H9 (cell line): ENCODE measurements at regions not wholly inside any gene's neighbourhood (a gene's known extent, or its start where the extent isn't known, plus 50 kb on each side); places are given as distances from the start of the nearest gene placed in this dataset.

ENCODE experiments used
- DNase-seq: peaks from one replicate; pipeline ENCODE4 v3.0.0-alpha.2; 2017
- H2AFZ ChIP-seq: one replicate; pipeline ENCODE4 v1.6.1; 2013; ENCODE audit warnings: mild to moderate bottlenecking, low read length, control low read depth, moderate library complexity
- H2AK5ac ChIP-seq: 2 replicates; pipeline ENCODE4 v1.6.1; 2013; ENCODE audit warnings: low read length, control low read depth, mixed read lengths; ENCODE audit not compliant: insufficient read length
- H2BK120ac ChIP-seq: one replicate; pipeline ENCODE4 v1.6.1; 2013; ENCODE audit warnings: low read depth, mild to moderate bottlenecking, low read length, control low read depth, inconsistent platforms; ENCODE audit not compliant: poor library complexity, severe bottlenecking
- H2BK12ac ChIP-seq: 2 replicates; pipeline ENCODE4 v1.6.1; 2013; ENCODE audit warnings: low read length, control low read depth, mixed read lengths, low read depth; ENCODE audit not compliant: insufficient read length
- H2BK15ac ChIP-seq: 2 replicates; pipeline ENCODE4 v1.6.1; 2013; ENCODE audit warnings: low read depth, low read length, control low read depth
- H2BK20ac ChIP-seq: one replicate; pipeline ENCODE4 v1.6.1; 2013; ENCODE audit warnings: low read depth, mild to moderate bottlenecking, low read length, control low read depth, inconsistent platforms; ENCODE audit not compliant: poor library complexity, severe bottlenecking
- H2BK5ac ChIP-seq: 2 replicates; pipeline ENCODE4 v1.6.1; 2013; ENCODE audit warnings: low read length, control low read depth, mixed read lengths; ENCODE audit not compliant: insufficient read length
- H3K14ac ChIP-seq: 2 replicates; pipeline ENCODE4 v1.6.1; 2013; ENCODE audit warnings: low read length, control low read depth; ENCODE audit not compliant: insufficient read depth
- H3K18ac ChIP-seq: 2 replicates; pipeline ENCODE4 v1.6.1; 2013; ENCODE audit warnings: low read depth, mild to moderate bottlenecking, mixed read lengths, low read length, control low read depth; ENCODE audit not compliant: insufficient read length
- H3K23ac ChIP-seq: 2 replicates; pipeline ENCODE4 v1.6.1; 2013; ENCODE audit warnings: low read length, control low read depth, mixed read lengths, low read depth; ENCODE audit not compliant: insufficient read length
- H3K23me2 ChIP-seq: 2 replicates; pipeline ENCODE4 v1.6.1; 2013; ENCODE audit warnings: low read depth, mild to moderate bottlenecking, mixed read lengths, low read length, control low read depth; ENCODE audit not compliant: insufficient read length, poor library complexity, severe bottlenecking
- H3K27ac ChIP-seq: 2 replicates; pipeline ENCODE4 v1.5.1; 2013; ENCODE audit warnings: low read length, control low read depth, mixed read lengths, low read depth; ENCODE audit not compliant: insufficient read length
- H3K27me3 ChIP-seq: 2 replicates; pipeline ENCODE4 v1.6.1; 2013; ENCODE audit warnings: low read length, control low read depth, inconsistent platforms; ENCODE audit not compliant: insufficient read depth
- H3K4ac ChIP-seq: 2 replicates; pipeline ENCODE4 v1.6.1; 2013; ENCODE audit warnings: low read depth, mild to moderate bottlenecking, control low read depth, inconsistent platforms, low read length, moderate library complexity
- H3K4me1 ChIP-seq: 2 replicates; pipeline ENCODE4 v1.6.1; 2013; ENCODE audit warnings: low read length, control low read depth, inconsistent platforms; ENCODE audit not compliant: insufficient read depth
- H3K4me2 ChIP-seq: 2 replicates; pipeline ENCODE4 v1.6.1; 2013; ENCODE audit warnings: low read length, control low read depth, mixed read lengths; ENCODE audit not compliant: insufficient read length, insufficient read depth
- H3K56ac ChIP-seq: 2 replicates; pipeline ENCODE4 v1.6.1; 2013; ENCODE audit warnings: low read depth, mild to moderate bottlenecking, mixed read lengths, low read length, control low read depth; ENCODE audit not compliant: insufficient read length
- H3K79me1 ChIP-seq: 2 replicates; pipeline ENCODE4 v1.6.1; 2013; ENCODE audit warnings: low read depth, mild to moderate bottlenecking, moderate library complexity, low read length, control low read depth, inconsistent platforms; ENCODE audit not compliant: insufficient read depth, poor library complexity, severe bottlenecking
- H3K79me2 ChIP-seq: 2 replicates; pipeline ENCODE4 v1.6.1; 2013; ENCODE audit warnings: low read length, control low read depth, inconsistent platforms; ENCODE audit not compliant: insufficient read depth
- H3K9ac ChIP-seq: 2 replicates; pipeline ENCODE4 v1.6.1; 2013; ENCODE audit warnings: low read length, control low read depth, mixed read lengths; ENCODE audit not compliant: insufficient read length; ENCODE audit errors: extremely low read depth
- H3K9me3 ChIP-seq: one replicate; pipeline ENCODE4 v1.6.1; 2013; ENCODE audit warnings: low read depth, low read length, inconsistent platforms; ENCODE audit not compliant: control insufficient read depth
- H3T11ph ChIP-seq: one replicate; pipeline ENCODE4 v1.6.1; 2013; ENCODE audit warnings: mild to moderate bottlenecking, low read length, control low read depth, inconsistent platforms
- H4K20me1 ChIP-seq: one replicate; pipeline ENCODE4 v1.6.1; 2013; ENCODE audit not compliant: control insufficient read depth, insufficient read length, insufficient read depth
- H4K5ac ChIP-seq: 2 replicates; pipeline ENCODE4 v1.6.1; 2013; ENCODE audit warnings: low read depth, mild to moderate bottlenecking, mixed read lengths, low read length, control low read depth; ENCODE audit not compliant: insufficient read length
- H4K8ac ChIP-seq: replicated peaks from 2 replicates; pipeline ENCODE4 v1.6.1; 2013; ENCODE audit warnings: low read length, control low read depth, mixed read lengths, low read depth; ENCODE audit not compliant: insufficient read length
- H4K91ac ChIP-seq: 2 replicates; pipeline ENCODE4 v1.6.1; 2013; ENCODE audit warnings: low read depth, mild to moderate bottlenecking, moderate library complexity, mixed read lengths, low read length, control low read depth; ENCODE audit not compliant: insufficient read length
- H3K27ac Mint-ChIP-seq, 3 experiments: 2 replicates in 2 of 3; 3 replicates in 1 of 3; pipeline ENCODE4 v1.8.0; 2020 to 2021; ENCODE audit warnings: mixed read lengths in 3 of 3, mild to moderate bottlenecking in 1 of 3, moderate library complexity in 1 of 3
- H3K27me3 Mint-ChIP-seq: 2 replicates; pipeline ENCODE4 v1.8.0; 2021; ENCODE audit warnings: low read depth, mild to moderate bottlenecking, moderate library complexity, mixed read lengths
- H3K36me3 Mint-ChIP-seq, 3 experiments: 2 replicates in 2 of 3; 3 replicates in 1 of 3; pipeline ENCODE4 v1.8.0; 2020 to 2021; ENCODE audit warnings: low read depth in 3 of 3, mixed read lengths in 3 of 3; ENCODE audit not compliant: insufficient read depth in 1 of 3
- H3K4me1 Mint-ChIP-seq, 2 experiments: 2 replicates each; pipeline ENCODE4 v1.8.0; 2020; ENCODE audit warnings: mixed read lengths in 2 of 2
- H3K4me3 Mint-ChIP-seq, 2 experiments: 2 replicates in 1 of 2; 3 replicates in 1 of 2; pipeline ENCODE4 v1.8.0; 2020 to 2021; ENCODE audit warnings: mild to moderate bottlenecking in 2 of 2, mixed read lengths in 2 of 2, moderate library complexity in 1 of 2
- H3K9me3 Mint-ChIP-seq, 2 experiments: 2 replicates in 1 of 2; 3 replicates in 1 of 2; pipeline ENCODE4 v1.8.0; 2020; ENCODE audit warnings: mild to moderate bottlenecking in 2 of 2, mixed read lengths in 2 of 2, moderate library complexity in 1 of 2
- WGBS: extraction: QIAGEN DNeasy Blood & Tissue Kit; methylation state at CpG from one replicate; pipeline ENCODE4 v1.1.7; 2013; ENCODE audit warnings: missing lambda C conversion rate, low lambda C conversion rate, mixed read lengths; ENCODE audit not compliant: insufficient read length; ENCODE audit errors: extremely low coverage; 5-methylcytosine and 5-hydroxymethylcytosine counted together
- TF ChIP-seq, protein P1 (sequence below): fragments of 200-600 bp; sonication (generic); conservative IDR thresholded peaks from 3 replicates; pipeline ENCODE4 v1.8.0; 2021; ENCODE audit warnings: antibody characterized with exemption, mild to moderate bottlenecking

DNA sequence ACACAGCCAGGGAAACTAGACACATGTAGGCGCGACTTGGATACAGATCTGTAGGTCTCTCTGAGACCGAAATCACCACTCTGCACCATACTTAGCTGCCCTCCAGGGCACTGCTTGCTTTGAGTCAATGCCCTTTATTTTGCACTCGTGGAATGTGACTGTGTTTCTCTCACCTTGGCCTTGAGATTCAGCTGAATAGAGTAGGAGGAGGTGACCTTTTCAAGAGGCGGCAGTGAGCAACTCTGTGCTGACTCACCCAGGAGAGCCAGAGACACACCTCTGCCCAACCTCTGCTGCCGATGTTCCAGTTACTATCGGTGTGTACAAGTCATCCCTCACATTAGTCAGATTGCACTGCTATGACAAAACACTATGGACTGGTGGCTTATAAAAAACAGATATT, 583.4 kb downstream of the VRK1 start:
- Histone ChIP-seq H3K18ac (no peak overlapping the region), H3K23ac (no peak overlapping the region), H3K4ac (no peak overlapping the region), H3K4me1 (peaks cover 7% of the 10 kb centered on the region; the same call in 1 of the 2 replicates), H2AK5ac (no peak overlapping the region), H3K27ac (no peak overlapping the region), H2BK20ac (no peak overlapping the region), H2BK12ac (no peak overlapping the region), H3K79me2 (no peaks in the 10 kb centered on the region), H3K27me3 (no peaks in the 10 kb centered on the region), H4K20me1 (no peaks in the 10 kb centered on the region), H3K14ac (no peak overlapping the region), H3K9ac (no peak overlapping the region), H4K8ac (no peak overlapping the region), H4K91ac (no peak overlapping the region), H3T11ph (no peak overlapping the region), H2AFZ (no peak overlapping the region), H3K79me1 (no peaks in the 10 kb centered on the region), H3K56ac (no peak overlapping the region), H2BK120ac (no peak overlapping the region), H3K9me3 (no peaks in the 10 kb centered on the region), H2BK5ac (no peak overlapping the region), H2BK15ac (no peak overlapping the region), H4K5ac (no peak overlapping the region), H3K4me2 (no peak overlapping the region), H3K23me2 (no peaks in the 10 kb centered on the region)
- H3K27me3 Mint-ChIP-seq = peaks cover 29% of the 10 kb centered on the region
- H3K36me3 Mint-ChIP-seq = no peaks in the 10 kb centered on the region; a peak in 1 of 7 replicates
- DNase-seq = no peak
- TF ChIP-seq, protein P1, sequence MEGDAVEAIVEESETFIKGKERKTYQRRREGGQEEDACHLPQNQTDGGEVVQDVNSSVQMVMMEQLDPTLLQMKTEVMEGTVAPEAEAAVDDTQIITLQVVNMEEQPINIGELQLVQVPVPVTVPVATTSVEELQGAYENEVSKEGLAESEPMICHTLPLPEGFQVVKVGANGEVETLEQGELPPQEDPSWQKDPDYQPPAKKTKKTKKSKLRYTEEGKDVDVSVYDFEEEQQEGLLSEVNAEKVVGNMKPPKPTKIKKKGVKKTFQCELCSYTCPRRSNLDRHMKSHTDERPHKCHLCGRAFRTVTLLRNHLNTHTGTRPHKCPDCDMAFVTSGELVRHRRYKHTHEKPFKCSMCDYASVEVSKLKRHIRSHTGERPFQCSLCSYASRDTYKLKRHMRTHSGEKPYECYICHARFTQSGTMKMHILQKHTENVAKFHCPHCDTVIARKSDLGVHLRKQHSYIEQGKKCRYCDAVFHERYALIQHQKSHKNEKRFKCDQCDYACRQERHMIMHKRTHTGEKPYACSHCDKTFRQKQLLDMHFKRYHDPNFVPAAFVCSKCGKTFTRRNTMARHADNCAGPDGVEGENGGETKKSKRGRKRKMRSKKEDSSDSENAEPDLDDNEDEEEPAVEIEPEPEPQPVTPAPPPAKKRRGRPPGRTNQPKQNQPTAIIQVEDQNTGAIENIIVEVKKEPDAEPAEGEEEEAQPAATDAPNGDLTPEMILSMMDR = no peak
- no peak overlapping the region for H3K27ac Mint-ChIP-seq
- no peak overlapping the region for H3K4me3 Mint-ChIP-seq
- peaks cover 54 to 59% of the 10 kb centered on the region in 2 experiments for H3K4me1 Mint-ChIP-seq
- WGBS = no CpG with 5 or more reads among the region's 7 CpGs
- H3K9me3 Mint-ChIP-seq = no peaks in the 10 kb centered on the region; a peak in 1 of 5 replicates
